Daoy (cell line): ENCODE measurements at regions not wholly inside any gene's neighbourhood (a gene's known extent, or its start where the extent isn't known, plus 50 kb on each side); places are given as distances from the start of the nearest gene placed in this dataset.
A peak's percentile ranks its signal among the peaks of the same experiment; 100 is the strongest.
"Not testable (repeated sequence)": the region's sequence is repeated elsewhere in the genome, so short reads cannot be mapped to it uniquely, and the experiment has no call there.

Source experiments
- DNase-seq: peaks from one replicate; pipeline ENCODE4 v3.0.0-alpha.2; 2015; ENCODE audit warnings: low read depth

- no peak for DNase-seq
These were observed 206.2 kb downstream of the VAPA start for GRCh38 chr18:10119991-10120390.

GRCh38 chr18:10120622-10121021, 206.8 kb downstream of the VAPA start:
- no peak for DNase-seq

GRCh38 chr18:10121028-10121427, 207.2 kb downstream of the VAPA start:
- DNase-seq = no peak

GRCh38 chr18:10121786-10122515, 208.1 kb downstream of the VAPA start:
- DNase-seq = peak; percentile 70

- peak; percentile 29 for DNase-seq
These were observed 209.5 kb downstream of the VAPA start for GRCh38 chr18:10122988-10123950.

GRCh38 chr18:10124071-10124470, 210.3 kb downstream of the VAPA start:
- no peak for DNase-seq

- no peak for DNase-seq
These were observed 210.7 kb downstream of the VAPA start for GRCh38 chr18:10124557-10124956.

GRCh38 chr18:10124967-10125366, 211.2 kb downstream of the VAPA start:
- DNase-seq = no peak

- DNase-seq = no peak
These were observed 213.9 kb downstream of the VAPA start for GRCh38 chr18:10127729-10128128.

GRCh38 chr18:10128921-10129501, 215.2 kb downstream of the VAPA start:
- no peak for DNase-seq

GRCh38 chr18:10130606-10131005, 216.8 kb downstream of the VAPA start:
- no peak for DNase-seq

GRCh38 chr18:10131081-10131459, 217.3 kb downstream of the VAPA start:
- no peak for DNase-seq

GRCh38 chr18:10131460-10132395, 217.9 kb downstream of the VAPA start:
- no peak for DNase-seq

- no peak for DNase-seq
These were observed 219.7 kb downstream of the VAPA start for GRCh38 chr18:10133516-10133915.

GRCh38 chr18:10134204-10134603, 220.4 kb downstream of the VAPA start:
- no peak for DNase-seq

GRCh38 chr18:10134749-10135148, 220.9 kb downstream of the VAPA start:
- not testable (repeated sequence) for DNase-seq

GRCh38 chr18:10135302-10135926, 221.6 kb downstream of the VAPA start:
- DNase-seq = no peak

GRCh38 chr18:10138719-10139118, 224.9 kb downstream of the VAPA start:
- DNase-seq = no peak

- peak; percentile 63 for DNase-seq
These were observed 226.1 kb downstream of the VAPA start for GRCh38 chr18:10139783-10140410.
